GM12874 (cell line): ENCODE measurements at regions not wholly inside any gene's neighbourhood (a gene's known extent, or its start where the extent isn't known, plus 50 kb on each side); places are given as distances from the start of the nearest gene placed in this dataset.

Experiments
- CTCF ChIP-seq: IDR thresholded peaks from 2 replicates; pipeline ENCODE4 v1.5.1; 2011; ENCODE audit warnings: low read depth, mild to moderate bottlenecking, control low read depth, low read length, moderate library complexity; ENCODE audit not compliant: insufficient read depth

DNA sequence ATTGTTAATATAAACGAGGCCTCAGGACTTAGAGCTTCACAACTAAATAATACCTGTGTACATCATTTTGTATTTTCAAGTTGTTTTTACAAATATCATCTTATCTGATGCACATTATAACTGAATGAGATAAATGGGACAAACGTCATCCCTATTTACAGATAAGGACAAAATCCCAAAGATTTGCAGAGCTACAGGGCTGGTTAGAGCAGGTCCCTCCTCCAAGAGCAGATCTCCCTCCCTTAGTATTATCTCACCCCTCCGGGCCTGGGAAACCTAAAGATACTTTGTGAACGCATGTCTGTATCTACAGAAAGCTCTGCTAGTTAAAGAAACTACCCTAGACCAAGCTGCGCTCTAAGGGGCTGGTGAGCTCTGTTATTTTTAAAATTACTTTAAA, 130.4 kb upstream of the PROKR2 start:
- TF ChIP-seq CTCF = no peak

DNA sequence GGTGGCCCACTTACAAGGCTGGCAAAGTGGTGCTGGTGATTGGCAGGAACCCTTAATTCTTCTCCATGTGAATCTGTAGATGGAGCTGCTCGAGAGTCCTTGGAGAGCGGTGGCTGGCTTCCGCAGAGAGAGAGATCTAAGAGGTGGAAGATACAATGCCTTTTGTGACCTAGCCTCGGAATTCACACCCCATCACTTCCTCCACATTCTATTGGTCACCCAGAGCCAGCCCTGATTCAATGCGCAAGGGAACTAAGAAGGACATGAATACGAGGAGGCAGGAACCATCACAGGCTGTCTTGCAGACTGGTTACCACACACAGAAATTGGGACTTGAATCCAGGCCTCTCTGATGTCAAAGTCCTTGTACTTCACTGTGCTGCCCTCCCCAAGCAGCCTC, 128.9 kb upstream of the PROKR2 start:
- TF ChIP-seq CTCF = no peak

DNA sequence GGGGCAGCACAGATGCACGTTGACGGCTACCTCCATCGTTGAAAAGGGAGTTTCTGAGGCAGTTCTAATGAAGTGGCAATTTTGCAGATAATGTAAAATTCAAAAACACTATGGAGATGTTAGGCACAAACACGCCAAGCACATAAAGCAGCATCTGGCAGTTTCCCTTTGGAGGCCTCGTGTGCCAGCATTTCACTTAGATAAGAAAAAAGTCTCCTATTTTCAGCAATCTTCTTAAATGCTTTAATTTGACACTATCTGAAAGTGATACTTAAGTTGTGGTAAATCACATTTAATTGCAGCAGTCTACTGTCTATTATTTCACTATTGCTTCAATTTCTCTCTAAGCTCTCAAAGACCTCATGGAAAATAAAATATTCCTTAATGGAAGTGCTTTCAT, 125.3 kb upstream of the PROKR2 start:
- no peak for TF ChIP-seq CTCF

DNA sequence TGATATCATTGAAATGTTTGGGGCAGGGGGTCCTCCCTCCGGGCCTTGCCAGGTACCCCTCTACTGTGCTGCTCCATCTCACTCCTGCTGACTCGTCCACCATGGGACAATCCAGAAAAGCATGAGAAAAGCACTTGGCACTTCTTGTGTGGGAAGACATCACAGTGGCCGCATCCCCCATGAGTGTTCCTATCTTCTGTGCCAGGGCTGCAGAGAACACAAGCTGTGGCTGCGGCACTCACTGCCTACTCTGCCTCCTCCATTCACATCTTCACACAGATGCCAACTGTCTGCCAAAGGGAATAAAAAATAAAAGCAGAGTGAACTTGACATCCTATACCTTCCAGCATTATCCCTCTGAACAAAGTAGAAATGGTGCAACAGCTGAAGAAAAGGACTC, 117.4 kb upstream of the PROKR2 start:
- no peak for TF ChIP-seq CTCF

DNA sequence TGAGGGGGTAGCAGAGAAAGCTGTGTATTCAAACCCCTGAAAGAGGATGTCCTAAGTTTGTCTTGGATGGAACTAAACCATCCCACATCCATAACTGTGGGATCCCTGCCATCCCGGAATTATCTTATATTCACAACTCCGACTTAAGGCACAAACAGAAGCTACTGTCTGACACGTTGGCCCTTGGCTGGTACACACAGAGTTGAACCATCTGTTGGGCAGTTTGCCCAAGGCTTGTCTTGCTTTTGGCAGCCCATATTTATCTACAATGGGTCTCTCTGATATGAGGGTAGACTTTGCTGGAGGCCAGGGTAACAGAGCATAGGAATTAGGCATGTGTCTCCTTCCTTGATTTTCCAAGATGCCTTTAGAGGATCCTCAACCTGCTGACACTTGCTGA, 116.6 kb upstream of the PROKR2 start:
- no peak for TF ChIP-seq CTCF

- no peak for TF ChIP-seq CTCF
Measured at GRCh38 chr20:5432030-5432429, 115.3 kb upstream of the PROKR2 start.

- TF ChIP-seq CTCF = no peak
Measured at GRCh38 chr20:5430670-5431069, 113.9 kb upstream of the PROKR2 start.

GRCh38 chr20:5426026-5426425, 109.3 kb upstream of the PROKR2 start:
- TF ChIP-seq CTCF = no peak
